ENCODE measurements at regions not wholly inside any gene's neighbourhood (a gene's known extent, or its start where the extent isn't known, plus 50 kb on each side); places are given as distances from the start of the nearest gene placed in this dataset.

DNA sequence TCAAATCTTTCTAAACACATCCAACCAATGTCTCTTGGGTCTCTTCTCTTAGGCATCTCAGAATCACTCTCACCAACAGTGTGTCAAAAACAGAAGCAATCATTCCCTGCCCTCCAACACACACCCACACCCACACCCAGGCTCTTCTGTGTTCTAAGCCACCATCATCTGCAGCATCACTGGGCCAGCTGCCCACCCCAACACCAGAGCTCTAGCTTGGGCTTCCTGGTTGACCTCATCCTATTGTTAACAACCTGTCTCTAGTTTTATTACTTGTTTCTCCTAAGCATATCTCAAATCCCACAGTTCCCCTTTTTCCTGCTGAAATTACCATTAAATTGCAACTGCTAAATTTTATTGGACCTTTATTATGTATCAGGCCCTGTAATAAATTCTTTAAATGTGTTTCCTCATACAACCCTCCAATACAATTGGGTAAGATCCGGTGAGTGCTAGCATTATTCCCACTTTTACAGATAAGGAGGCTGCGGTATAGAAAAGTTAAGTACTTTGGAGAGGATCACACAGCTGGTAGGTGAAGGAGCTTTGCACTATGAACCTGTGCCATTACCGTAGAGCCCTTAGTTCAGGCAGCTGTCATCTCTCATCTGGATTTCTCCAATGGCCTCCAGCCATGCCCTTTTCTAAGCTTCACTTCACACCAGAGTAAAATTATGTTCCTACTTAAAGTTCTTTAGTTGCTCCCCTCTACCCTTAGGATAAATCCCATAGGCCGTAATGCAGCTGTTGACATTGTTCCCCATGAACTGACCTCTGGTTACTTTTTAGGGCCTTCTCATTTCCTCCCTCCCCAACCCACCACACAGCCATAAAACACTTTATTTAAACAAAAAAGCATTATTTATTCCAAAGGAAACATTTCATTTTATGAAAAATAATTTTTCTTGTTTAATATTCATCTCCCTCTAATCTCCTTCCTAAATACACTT lies 227.7 kb downstream of the B3GLCT start:
- TF ChIP-seq, protein P1, sequence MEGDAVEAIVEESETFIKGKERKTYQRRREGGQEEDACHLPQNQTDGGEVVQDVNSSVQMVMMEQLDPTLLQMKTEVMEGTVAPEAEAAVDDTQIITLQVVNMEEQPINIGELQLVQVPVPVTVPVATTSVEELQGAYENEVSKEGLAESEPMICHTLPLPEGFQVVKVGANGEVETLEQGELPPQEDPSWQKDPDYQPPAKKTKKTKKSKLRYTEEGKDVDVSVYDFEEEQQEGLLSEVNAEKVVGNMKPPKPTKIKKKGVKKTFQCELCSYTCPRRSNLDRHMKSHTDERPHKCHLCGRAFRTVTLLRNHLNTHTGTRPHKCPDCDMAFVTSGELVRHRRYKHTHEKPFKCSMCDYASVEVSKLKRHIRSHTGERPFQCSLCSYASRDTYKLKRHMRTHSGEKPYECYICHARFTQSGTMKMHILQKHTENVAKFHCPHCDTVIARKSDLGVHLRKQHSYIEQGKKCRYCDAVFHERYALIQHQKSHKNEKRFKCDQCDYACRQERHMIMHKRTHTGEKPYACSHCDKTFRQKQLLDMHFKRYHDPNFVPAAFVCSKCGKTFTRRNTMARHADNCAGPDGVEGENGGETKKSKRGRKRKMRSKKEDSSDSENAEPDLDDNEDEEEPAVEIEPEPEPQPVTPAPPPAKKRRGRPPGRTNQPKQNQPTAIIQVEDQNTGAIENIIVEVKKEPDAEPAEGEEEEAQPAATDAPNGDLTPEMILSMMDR (conservative IDR thresholded peaks at IDR 0.05; ENCODE audit: low read depth, low read length) = no peak
- TF ChIP-seq EZH2 (IDR thresholded peaks at IDR 0.05; ENCODE audit: low read length, unreplicated experiment) = no peak
